Endometrial microvascular endothelial cells (primary cell): ENCODE measurements at regions not wholly inside any gene's neighbourhood (a gene's known extent, or its start where the extent isn't known, plus 50 kb on each side); places are given as distances from the start of the nearest gene placed in this dataset.

Experiments used
- in situ Hi-C: cut with HindIII; loops from 2 replicates; pipeline ENCODE4 v1.10.0; 2017; ENCODE audit warnings: low sequenced_read_pairs, low pct_unique_long_range_greater_than_20kb; ENCODE audit errors: inconsistent ontology term

DNA sequence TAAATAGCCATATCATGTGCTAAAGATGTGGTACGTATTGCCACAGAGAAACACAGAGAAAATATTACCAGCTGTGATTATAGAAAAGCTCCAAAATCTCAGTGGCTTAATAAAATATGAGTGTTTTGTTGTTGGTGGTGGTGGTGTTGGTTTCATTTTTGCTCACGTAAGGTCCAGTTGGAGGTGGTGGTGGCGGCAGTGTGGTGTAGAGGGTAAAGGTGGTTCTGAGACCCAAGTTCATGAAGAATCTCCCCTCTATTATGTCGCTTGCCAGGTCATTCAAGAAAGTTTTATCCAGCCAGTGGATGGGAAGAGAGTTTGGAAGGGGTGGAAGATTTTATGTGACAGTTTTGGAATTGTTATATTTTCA, 217.6 kb upstream of the SAMSN1 start:
- in situ Hi-C loops: no loop called here

GRCh38 chr21:14762734-14763694, 216.9 kb upstream of the SAMSN1 start:
- in situ Hi-C loops: no loop called here

DNA sequence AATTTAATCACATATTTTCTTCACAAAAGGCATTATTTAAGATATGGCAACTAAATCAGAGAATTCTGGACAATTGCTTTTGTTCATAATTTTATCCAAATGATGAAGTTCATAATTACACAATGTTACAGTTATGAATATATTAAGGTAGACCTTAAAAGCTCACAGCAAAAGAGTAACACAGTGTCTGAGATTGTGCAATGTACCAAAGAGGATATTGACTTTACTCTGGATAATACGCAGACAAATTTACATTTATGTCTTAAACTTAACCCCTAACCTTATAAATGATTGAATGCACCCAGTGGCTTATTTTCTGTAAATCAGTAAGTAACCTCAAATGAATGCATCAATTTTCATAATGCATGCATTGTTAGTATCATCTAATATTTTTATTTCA, 216.2 kb upstream of the SAMSN1 start:
- in situ Hi-C loops: no loop called here

DNA sequence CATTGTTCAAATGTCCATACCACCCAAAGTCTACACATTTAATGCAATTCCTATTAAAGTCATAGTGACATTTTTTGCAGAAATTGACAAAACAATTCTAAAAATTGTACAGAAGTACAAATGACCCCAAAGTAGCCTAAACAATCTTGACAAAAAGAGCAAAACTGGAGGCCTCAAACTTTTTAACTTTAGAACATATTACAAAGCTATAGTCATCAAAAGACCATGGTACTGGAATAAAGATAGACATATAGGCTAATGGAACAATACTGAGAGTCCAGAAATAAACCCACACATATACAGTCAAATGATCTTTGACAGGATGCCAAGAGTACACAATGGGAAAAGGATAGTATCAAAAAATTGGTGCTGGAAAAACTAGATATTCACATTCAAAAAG, 213.2 kb upstream of the SAMSN1 start:
- in situ Hi-C loops: no loop called here

DNA sequence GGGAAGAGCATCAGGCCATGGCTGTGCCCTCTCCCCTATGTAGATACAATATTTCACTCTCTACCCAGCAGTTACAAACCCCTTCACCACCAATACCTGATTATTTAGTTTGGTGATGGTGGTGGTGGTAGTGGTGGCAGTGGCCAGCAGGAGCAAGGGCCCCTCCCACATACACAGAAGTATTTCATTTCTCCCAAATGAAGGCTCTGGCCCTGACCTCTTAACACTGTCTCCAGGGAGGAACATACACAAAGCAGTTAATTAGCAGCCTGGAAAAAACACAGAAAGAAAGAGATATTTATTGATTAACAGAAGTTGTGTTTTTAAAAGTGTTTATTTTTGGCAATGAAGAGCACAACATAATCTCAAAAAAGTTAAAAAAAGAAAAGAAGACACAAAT, 212.7 kb upstream of the SAMSN1 start:
- in situ Hi-C loops: no loop called here

DNA sequence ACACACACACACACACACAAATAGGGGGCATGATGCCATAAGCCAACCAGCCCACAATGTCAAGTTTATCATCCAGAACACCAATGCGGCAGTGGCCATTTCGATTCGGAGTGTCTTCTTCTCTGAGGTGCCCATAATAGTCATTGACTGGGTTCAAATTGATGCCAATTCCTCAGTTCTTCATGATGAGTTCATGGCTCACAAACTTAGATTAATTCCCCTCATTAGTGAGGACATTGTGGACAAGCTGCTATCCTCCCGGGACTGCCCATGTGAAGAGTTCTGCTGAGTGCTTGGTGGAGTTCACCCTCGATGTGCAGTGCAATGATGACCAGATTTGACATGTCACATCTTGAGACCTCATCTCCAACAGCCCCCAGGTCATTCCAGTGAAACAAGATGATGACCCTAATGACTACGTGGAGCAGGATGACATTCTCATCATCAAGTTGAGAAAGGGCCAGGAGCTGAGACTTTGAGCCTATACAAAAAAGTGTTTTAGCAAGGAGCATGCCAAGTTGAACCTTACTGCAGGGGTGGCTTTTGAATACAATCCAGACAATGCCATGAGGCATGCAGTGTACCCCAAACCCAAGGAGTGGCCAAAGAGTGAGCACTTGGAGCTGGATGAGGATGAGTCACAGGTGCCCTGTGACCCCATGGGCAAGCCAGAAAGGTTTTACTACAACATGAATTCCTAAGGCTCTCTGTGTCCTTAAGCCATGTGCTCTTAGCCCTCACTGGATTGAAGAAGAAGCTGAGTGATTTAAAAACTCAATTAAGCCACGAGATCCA, 211.6 kb upstream of the SAMSN1 start:
- in situ Hi-C loops: no loop called here

- in situ Hi-C loops: no loop called here
These were observed 209.0 kb upstream of the SAMSN1 start for GRCh38 chr21:14755086-14755485.

- in situ Hi-C loops: no loop called here
These were observed 208.6 kb upstream of the SAMSN1 start for GRCh38 chr21:14754682-14755081.

GRCh38 chr21:14754259-14754604, 208.1 kb upstream of the SAMSN1 start:
- in situ Hi-C loops: no loop called here

GRCh38 chr21:14753466-14754258, 207.5 kb upstream of the SAMSN1 start:
- in situ Hi-C loops: no loop called here

DNA sequence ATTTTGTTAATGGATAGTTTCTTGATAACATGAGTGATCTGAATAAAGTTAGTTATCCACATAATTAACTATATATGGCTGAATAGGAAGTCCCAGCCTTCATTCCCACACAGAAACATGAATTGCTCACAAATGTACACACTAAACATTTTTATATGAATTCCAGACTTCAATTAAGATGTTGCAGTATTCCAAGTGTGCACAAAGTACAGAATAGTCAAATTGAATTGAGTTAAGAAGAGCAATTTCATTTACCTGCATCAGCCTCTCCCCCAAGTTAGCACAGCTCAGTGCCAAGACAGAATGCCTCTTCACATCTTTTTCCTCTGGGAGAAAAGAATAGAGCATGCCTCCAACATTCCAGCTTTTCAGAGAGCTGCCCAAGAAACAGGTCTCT, 207.0 kb upstream of the SAMSN1 start:
- in situ Hi-C loops: no loop called here

GRCh38 chr21:14752345-14752909, 206.3 kb upstream of the SAMSN1 start:
- in situ Hi-C loops: no loop called here

- in situ Hi-C loops: no loop called here
These were observed 205.7 kb upstream of the SAMSN1 start for GRCh38 chr21:14751602-14752344.

DNA sequence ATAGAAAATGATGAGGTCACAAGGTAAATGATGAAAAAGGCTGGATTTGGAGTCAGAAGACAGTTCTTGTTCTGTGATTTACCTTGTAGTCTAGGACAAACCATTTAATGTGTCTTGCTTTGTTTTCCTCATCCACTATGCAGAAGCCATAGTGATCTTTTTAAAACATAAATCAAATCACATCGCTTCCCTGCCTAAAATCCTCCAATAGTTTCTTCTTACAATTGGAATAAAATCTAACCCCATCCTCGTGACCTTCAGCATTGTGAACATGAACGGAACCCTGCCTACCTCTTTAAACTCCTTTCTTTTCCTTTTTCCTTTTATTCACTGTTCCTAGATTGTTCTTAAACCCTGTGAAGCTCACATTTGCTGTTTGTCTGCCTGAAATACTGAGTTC, 204.9 kb upstream of the SAMSN1 start:
- in situ Hi-C loops: no loop called here

DNA sequence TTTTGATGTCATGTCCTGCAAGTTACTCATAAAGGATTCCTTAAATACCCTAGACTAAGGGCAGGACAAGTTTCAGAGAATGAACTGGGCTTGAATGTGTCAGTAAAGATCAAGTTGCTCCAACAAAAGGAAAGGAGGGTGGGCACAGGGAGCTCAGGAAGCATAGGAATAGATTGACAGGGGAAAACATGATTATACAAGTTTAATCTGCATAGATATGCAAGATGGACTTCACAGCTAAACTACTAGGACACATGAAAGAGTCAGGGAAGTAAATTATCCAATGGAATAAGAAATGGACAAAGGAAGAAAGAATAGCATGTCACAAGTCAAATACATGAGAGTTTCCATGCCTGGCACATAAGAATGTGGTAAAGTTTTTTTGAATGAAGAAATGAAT, 203.9 kb upstream of the SAMSN1 start:
- in situ Hi-C loops: no loop called here

DNA sequence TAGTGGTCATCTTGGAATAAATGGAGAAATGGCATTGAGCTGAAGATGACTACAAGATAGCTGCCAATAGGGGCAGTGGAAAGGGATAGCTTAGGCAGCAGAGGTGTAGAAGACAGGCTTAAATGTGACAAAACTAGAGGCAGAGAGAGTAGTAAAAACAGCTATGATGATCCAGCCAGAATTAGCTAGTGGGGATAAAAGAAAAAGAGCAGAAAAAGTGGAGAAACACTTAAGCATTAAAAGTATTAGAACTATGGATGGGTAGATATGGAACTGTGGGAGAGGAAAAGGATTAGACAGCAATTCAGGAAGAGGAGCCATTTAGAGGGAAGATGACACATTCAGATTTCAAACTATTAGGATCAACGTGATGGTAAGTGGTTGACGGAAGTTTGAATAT, 202.5 kb upstream of the SAMSN1 start:
- in situ Hi-C loops: no loop called here

DNA sequence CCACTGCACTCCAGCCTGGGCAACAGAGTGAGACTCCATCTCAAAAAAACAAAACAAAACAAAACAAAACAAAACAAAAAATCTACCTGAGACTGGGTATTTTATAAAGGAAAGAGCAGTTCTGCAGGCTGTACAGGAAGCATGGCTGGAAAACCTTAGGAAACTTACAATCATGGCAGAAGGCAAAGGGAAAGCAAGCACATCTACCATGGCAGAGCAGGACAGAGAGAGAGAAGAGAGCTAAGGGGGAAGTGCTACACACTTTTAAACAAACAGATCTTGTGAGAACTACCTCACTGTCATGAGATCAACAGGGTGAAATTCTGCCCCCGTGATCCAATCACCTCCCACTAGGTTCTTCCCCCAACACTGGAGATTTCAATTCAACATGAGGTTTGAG, 198.3 kb upstream of the SAMSN1 start:
- in situ Hi-C loops: no loop called here

DNA sequence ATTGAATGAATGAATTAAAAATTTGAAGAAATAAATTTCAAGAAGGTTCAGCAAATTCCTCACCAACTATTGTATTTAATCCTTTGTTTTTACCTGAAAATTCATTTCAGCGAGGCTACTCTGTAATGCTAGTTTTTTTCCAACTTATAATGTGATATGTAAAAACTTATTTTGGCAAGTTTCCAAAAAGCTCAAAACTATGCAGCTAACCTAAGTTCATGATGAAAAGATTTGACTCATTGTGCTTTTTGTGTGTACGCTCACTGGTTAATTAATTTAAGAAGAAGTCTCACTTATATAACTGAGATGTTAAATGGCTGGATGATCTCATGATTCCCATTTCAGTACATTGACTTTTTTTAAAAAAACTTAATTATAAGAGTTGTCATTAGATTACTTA, 196.0 kb upstream of the SAMSN1 start:
- in situ Hi-C loops: no loop called here

GRCh38 chr21:14741256-14741655, 195.1 kb upstream of the SAMSN1 start:
- in situ Hi-C loops: no loop called here
